CD4-positive, alpha-beta T cell treated with Interleukin-1 beta for 1 hour (primary cell): ENCODE measurements at regions not wholly inside any gene's neighbourhood (a gene's known extent, or its start where the extent isn't known, plus 50 kb on each side); places are given as distances from the start of the nearest gene placed in this dataset.

ENCODE experiments used
- DNase-seq, 2 donors: peaks; one replicate each; pipeline ENCODE4 v3.0.0-alpha.2; 2020 to 2022

DNA sequence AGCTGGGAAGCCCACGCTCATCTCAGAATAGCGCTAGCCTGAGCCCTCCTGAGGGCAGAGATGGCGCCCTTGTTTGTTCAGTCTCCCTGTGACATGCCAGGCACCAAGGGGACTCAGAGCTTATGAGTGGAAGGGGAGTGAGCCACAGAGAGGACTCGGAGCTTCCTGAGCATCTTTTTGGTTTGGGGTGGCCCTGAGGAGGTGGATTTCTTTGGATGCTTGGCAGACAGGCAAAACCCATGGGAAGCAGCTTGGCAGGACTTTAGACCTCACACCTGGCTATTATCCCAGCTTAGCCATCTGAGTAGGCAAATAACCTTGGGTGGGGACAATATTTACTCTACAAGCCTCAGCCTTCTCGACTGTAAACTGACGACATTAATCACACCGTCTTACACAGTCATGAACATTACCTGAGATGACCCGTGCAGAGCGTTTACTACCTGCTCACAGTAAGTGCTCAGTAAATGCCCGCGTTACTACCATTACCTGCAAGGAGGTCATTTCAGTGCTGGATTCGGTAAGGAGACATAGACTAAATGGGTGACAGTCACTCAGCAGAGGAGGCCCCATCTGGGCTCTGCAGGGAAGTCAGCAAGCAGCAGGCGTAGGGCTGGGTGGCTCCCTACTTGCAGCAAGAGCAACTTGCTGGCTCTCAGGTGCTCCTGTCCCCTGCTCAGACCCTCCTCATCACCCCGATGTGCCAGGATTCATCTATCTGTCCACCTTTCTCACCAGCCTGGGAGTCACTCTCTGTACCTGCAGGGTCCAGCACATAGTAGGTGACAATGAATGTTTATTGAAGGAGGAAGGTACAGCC, 54.9 kb downstream of the KLHDC7A start:
- DNase-seq: no peak

DNA sequence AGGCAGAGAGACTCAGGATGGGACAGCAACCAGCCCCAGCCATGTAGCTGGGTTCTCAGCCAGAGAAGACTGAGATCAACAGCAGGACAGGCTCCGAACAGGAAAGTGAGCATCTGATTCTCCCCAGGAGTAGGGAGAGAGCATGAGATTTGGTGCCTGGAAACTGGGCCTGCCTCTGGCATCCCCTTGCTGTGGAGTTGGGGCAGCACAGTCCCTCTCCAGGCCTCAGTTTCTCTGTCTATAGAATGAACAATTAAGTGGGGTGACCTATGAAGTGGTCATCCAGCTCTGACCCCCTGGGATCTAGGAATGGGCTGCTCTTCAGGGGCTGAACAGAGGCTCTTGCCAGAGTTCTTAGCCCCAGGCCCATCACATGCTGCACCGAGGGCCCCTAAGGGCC, 55.6 kb downstream of the KLHDC7A start:
- DNase-seq: no peak

DNA sequence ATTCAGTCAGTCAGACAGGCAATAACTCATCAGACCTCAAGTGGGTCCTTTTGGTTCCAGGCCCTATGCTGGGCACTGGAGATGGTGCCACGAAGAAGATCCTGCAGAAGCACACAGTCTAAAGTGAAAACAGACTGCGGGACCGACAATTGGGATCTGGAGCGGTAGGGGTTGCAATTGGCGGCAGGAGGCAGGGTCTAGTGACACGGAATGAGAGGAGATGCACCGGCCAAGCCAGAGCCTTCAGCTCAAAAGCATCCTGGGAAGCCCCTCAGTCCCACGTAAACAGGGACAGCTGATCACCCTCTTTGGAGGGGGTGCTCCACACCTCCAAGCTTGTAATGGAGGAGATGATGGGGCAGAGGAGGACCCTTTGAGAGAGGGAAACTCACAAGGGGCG, 56.2 kb downstream of the KLHDC7A start:
- DNase-seq: no peak

DNA sequence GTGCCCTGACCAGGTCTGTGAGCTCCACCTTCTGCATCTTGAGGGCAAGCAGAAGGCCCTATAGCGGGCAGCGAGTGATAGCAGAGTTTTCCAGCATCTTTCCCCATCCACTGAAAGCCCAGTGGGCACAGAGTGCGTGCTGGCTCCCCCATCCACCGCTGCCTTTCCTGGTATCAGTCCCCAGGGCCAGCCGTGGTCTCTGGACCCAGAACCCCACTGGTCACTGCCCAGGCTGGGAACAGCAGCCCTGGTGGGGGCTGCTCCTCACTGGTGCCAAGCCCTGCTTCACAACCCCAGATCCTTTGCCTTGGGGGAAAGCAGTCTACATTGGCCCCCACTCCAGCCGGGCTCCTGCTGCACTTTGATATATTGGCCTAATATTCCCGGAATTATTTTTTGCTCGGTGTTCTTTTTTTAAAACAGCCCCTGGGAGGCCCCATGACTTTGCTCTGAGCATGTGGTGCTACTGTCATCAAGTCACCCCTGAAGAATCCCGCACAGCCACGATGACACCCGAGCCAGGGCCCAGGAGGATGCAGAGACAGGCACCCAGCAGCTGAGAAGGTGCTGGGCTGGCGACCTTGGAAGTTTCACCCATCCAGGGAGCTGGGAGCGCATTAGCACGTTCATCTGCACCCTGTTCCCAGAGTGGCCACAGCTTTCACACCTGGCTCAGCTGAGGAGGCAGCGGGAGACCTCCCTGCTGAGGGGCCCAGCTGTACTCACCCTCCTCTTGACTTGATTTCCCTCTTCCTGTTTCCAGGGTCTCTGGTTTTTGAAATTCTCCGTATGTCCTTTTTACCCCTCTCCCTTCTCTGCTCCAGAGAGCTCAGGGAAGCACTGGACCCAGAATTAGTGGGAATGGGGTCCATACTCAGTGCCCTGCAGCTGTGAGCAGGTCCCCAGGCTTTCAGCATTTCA, 56.9 kb downstream of the KLHDC7A start:
- no peak for DNase-seq

- DNase-seq: no peak
These were observed 58.4 kb downstream of the KLHDC7A start for GRCh38 chr1:18539171-18539570.

GRCh38 chr1:18540136-18540765, 59.5 kb downstream of the KLHDC7A start:
- no peak for DNase-seq

DNA sequence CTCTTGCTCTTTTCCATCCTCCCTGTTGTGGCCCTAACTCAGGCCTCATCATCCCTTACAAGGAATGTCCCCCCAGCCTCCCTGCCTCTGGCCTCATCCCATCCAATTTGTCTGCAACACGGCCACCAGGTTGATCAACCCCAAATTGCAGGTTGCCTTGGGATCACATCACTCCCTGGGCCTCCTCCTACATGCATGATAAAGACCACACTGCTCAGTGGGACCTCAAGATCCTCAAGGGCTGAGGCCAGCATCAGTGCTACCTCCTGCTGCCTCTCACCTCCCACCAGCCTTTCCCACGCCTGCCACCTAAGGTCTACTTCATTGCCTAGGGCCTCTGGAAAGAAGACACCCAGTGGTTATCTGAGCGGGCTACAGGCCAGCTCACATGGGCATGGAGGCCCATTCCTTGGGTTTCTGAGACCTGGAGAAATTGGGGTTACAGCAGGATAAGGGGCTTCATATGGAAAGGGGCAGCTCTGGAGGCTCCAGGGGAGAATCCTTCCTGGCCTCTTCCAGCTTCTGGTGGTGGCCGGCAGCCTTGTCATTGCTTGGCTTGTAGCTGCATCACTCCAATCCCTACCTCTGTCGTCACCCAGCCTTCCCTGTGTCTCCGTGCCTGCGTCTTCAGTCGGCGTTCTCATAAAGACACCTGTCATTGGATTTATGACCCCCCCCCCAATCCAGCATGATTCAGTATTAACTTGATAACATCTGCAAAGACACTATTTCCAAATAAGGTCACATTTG, 60.5 kb downstream of the KLHDC7A start:
- DNase-seq: no peak

- DNase-seq: no peak
These were observed 61.6 kb downstream of the KLHDC7A start for GRCh38 chr1:18542351-18542750.

- DNase-seq: no peak
These were observed 65.3 kb downstream of the KLHDC7A start for GRCh38 chr1:18546026-18546425.

GRCh38 chr1:18547460-18547859, 66.7 kb downstream of the KLHDC7A start:
- no peak for DNase-seq

DNA sequence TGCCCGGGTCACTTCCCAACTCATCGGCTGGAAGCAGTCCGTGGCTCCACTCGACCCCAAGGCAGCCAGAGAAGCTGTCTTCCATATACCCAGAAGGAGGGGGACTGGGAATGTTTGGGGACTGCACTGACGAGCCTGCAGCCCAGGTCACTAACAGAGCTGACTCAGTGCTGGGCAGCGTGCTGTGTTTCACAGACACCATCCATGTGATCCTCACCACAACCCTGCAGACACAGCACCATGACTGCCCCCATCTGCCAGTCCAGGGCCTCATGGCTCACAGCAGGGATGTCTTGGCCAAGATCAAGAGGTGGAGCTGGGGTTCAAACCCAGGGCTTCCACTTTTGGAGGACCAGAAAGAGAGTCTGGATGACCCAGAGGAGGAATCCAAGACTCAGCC, 67.9 kb downstream of the KLHDC7A start:
- no peak for DNase-seq

- DNase-seq: no peak
These were observed 68.4 kb downstream of the KLHDC7A start for GRCh38 chr1:18549106-18549505.

DNA sequence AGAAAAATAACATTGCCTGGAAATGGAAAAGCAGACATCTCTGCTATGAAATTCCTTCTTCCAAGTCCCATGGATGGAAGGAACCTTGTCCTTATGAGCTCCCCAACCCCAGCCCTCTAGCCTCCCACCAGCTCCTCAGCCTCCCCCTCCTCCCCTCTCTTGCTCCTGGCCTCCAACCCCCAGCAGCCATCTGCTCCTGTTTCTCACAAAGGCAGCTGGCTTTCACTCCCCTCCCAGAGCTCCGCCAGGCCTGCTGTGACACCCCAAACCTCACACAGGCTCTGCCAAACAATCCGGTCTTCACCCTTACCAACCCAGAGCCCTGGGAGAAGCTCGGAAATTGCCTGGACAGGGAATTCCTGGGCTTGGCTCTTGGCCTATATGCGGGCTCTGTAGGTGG, 69.2 kb downstream of the KLHDC7A start:
- DNase-seq: no peak

GRCh38 chr1:18552631-18553030, 71.9 kb downstream of the KLHDC7A start:
- DNase-seq: no peak

GRCh38 chr1:18553388-18553787, 72.7 kb downstream of the KLHDC7A start:
- no peak for DNase-seq

GRCh38 chr1:18554099-18554498, 73.4 kb downstream of the KLHDC7A start:
- DNase-seq: no peak

DNA sequence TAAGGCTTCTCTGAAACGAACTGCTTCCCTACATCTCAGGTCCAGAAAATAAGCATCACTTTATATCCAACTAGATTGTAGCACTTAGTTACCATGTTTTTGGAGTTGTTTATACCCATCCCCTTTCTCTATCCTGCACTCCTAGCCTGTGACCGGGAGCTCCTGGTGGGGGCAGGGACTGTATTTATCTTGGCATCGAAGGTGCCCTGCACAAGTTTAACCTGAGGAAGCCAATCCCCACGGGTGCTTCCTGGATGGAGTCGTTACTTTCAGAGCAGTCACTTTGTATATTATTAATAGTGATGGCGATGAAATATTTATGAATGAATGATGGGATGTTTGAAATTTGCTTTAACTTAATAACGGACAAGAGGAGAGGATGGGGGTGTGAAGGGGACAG, 73.9 kb downstream of the KLHDC7A start:
- no peak for DNase-seq

GRCh38 chr1:18555036-18555435, 74.3 kb downstream of the KLHDC7A start:
- no peak for DNase-seq

- no peak for DNase-seq
These were observed 74.3 kb upstream of the PAX7 start for GRCh38 chr1:18556364-18556763.

GRCh38 chr1:18557621-18558465, 72.8 kb upstream of the PAX7 start:
- DNase-seq: no peak

GRCh38 chr1:18560692-18561091, 70.0 kb upstream of the PAX7 start:
- DNase-seq: no peak

GRCh38 chr1:18561967-18562366, 68.7 kb upstream of the PAX7 start:
- no peak for DNase-seq
